ENCODE measurements at regions not wholly inside any gene's neighbourhood (a gene's known extent, or its start where the extent isn't known, plus 50 kb on each side); places are given as distances from the start of the nearest gene placed in this dataset.
"Not testable (repeated sequence)": the region's sequence is repeated elsewhere in the genome, so short reads cannot be mapped to it uniquely, and the experiment has no call there.

DNA sequence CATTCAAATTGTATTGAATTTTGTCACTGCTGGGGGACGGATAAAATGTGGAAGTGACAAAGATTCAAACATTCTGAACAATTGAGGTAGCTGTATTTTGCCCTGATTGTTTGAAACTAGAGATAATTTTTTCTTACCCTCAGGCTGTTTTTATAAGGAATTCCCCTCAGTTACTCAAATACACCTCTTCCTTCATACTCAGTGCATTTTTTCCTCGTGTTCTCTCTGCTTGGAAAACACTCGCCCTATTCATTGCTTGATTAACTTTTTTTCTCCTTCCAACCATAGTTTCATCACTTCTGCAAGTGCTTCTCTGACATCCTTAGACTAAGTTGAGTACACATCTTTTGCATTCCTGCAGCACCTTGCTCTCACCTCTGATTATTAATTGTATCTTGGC, 454.5 kb upstream of the FAM174A start:
- TF ChIP-seq EZH2 (IDR thresholded peaks at IDR 0.05); POLR2AphosphoS5 (IDR thresholded peaks at IDR 0.05; ENCODE audit: borderline replicate concordance, low read depth, low read length); FOXP2 (optimal IDR thresholded peaks at IDR 0.05; ENCODE audit: control extremely low read depth, extremely low read length, insufficient read depth): not testable (repeated sequence)
